ENCODE measurements at regions not wholly inside any gene's neighbourhood (a gene's known extent, or its start where the extent isn't known, plus 50 kb on each side); places are given as distances from the start of the nearest gene placed in this dataset.

DNA sequence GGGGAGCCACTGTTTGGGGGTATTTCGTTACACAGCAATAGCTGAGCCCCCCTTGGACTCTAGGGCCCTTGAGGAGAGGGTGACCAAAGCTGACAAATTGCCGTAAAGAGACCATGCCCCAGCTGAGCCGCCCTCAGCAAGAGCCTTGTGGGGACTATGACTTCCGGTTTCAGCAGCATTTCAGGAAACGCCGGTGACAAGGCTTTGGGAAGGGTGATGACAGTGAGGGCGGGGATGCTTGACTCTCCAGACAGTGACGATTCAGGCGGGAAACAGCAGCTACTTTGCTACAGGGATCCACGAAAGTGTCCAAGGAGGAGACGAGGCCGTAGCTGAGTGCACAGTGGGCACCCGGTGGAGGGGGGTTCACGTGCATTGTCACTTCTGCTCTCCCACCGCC lies 360.8 kb downstream of the C16orf95 start:
- TF ChIP-seq FOXP1 (CRISPR knock-in tag; IDR thresholded peaks at IDR 0.05; ENCODE audit: borderline replicate concordance) (no peak), CREB1 (CRISPR knock-in tag; IDR thresholded peaks at IDR 0.05) (no peak)
- TF ChIP-seq, protein P1, sequence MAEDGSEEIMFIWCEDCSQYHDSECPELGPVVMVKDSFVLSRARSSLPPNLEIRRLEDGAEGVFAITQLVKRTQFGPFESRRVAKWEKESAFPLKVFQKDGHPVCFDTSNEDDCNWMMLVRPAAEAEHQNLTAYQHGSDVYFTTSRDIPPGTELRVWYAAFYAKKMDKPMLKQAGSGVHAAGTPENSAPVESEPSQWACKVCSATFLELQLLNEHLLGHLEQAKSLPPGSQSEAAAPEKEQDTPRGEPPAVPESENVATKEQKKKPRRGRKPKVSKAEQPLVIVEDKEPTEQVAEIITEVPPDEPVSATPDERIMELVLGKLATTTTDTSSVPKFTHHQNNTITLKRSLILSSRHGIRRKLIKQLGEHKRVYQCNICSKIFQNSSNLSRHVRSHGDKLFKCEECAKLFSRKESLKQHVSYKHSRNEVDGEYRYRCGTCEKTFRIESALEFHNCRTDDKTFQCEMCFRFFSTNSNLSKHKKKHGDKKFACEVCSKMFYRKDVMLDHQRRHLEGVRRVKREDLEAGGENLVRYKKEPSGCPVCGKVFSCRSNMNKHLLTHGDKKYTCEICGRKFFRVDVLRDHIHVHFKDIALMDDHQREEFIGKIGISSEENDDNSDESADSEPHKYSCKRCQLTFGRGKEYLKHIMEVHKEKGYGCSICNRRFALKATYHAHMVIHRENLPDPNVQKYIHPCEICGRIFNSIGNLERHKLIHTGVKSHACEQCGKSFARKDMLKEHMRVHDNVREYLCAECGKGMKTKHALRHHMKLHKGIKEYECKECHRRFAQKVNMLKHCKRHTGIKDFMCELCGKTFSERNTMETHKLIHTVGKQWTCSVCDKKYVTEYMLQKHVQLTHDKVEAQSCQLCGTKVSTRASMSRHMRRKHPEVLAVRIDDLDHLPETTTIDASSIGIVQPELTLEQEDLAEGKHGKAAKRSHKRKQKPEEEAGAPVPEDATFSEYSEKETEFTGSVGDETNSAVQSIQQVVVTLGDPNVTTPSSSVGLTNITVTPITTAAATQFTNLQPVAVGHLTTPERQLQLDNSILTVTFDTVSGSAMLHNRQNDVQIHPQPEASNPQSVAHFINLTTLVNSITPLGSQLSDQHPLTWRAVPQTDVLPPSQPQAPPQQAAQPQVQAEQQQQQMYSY (CRISPR knock-in tag; IDR thresholded peaks at IDR 0.05), result no peak
- TF ChIP-seq, protein P2, sequence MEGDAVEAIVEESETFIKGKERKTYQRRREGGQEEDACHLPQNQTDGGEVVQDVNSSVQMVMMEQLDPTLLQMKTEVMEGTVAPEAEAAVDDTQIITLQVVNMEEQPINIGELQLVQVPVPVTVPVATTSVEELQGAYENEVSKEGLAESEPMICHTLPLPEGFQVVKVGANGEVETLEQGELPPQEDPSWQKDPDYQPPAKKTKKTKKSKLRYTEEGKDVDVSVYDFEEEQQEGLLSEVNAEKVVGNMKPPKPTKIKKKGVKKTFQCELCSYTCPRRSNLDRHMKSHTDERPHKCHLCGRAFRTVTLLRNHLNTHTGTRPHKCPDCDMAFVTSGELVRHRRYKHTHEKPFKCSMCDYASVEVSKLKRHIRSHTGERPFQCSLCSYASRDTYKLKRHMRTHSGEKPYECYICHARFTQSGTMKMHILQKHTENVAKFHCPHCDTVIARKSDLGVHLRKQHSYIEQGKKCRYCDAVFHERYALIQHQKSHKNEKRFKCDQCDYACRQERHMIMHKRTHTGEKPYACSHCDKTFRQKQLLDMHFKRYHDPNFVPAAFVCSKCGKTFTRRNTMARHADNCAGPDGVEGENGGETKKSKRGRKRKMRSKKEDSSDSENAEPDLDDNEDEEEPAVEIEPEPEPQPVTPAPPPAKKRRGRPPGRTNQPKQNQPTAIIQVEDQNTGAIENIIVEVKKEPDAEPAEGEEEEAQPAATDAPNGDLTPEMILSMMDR (IDR thresholded peaks at IDR 0.05), result no peak
- TF ChIP-seq, protein P3, sequence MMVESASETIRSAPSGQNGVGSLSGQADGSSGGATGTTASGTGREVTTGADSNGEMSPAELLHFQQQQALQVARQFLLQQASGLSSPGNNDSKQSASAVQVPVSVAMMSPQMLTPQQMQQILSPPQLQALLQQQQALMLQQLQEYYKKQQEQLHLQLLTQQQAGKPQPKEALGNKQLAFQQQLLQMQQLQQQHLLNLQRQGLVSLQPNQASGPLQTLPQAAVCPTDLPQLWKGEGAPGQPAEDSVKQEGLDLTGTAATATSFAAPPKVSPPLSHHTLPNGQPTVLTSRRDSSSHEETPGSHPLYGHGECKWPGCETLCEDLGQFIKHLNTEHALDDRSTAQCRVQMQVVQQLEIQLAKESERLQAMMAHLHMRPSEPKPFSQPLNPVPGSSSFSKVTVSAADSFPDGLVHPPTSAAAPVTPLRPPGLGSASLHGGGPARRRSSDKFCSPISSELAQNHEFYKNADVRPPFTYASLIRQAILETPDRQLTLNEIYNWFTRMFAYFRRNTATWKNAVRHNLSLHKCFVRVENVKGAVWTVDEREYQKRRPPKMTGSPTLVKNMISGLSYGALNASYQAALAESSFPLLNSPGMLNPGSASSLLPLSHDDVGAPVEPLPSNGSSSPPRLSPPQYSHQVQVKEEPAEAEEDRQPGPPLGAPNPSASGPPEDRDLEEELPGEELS (CRISPR knock-in tag; IDR thresholded peaks at IDR 0.05), result no peak
- TF ChIP-seq, protein P4, sequence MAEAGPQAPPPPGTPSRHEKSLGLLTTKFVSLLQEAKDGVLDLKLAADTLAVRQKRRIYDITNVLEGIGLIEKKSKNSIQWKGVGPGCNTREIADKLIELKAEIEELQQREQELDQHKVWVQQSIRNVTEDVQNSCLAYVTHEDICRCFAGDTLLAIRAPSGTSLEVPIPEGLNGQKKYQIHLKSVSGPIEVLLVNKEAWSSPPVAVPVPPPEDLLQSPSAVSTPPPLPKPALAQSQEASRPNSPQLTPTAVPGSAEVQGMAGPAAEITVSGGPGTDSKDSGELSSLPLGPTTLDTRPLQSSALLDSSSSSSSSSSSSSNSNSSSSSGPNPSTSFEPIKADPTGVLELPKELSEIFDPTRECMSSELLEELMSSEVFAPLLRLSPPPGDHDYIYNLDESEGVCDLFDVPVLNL (CRISPR knock-in tag; IDR thresholded peaks at IDR 0.05; ENCODE audit: borderline replicate concordance, low read depth), result no peak
